Thyroid gland (tissue), 4 donors: ENCODE measurements at regions not wholly inside any gene's neighbourhood (a gene's known extent, or its start where the extent isn't known, plus 50 kb on each side); places are given as distances from the start of the nearest gene placed in this dataset.

Experiments used
- DNase-seq, 2 donors: peaks; one replicate each; pipeline ENCODE4 v3.0.0-alpha.2; 2019
- H3K27ac ChIP-seq, 3 donors: fragments of 200-600 bp; sonication (generic); 1 replicate in 2 of 3; 2 replicates in 1 of 3; pipeline ENCODE4 v1.5.1; 2016 to 2019; ENCODE audit warnings: mild to moderate bottlenecking in 1 of 3, moderate library complexity in 1 of 3
- H3K27me3 ChIP-seq: fragments of 200-600 bp; sonication (generic); one replicate; pipeline ENCODE4 v1.5.1; 2019
- H3K36me3 ChIP-seq, 2 donors: fragments of 200-600 bp; sonication (generic); one replicate each; pipeline ENCODE4 v1.5.1; 2016 to 2019
- H3K4me1 ChIP-seq, 2 donors: fragments of 200-600 bp; sonication (generic); one replicate each; pipeline ENCODE4 v1.5.1; 2017 to 2019
- H3K4me3 ChIP-seq, 3 donors: fragments of 200-600 bp; sonication (generic); replicated peaks in 1 of 3; 1 replicate in 2 of 3; 2 replicates in 1 of 3; pipeline ENCODE4 v1.5.1; 2016; ENCODE audit warnings: mild to moderate bottlenecking in 1 of 3
- H3K9me3 ChIP-seq: fragments of 200-600 bp; sonication (generic); one replicate; pipeline ENCODE4 v1.5.1; 2017
- POLR2A ChIP-seq, 2 donors: fragments of 450-650 bp; IDR thresholded peaks; one replicate each; pipeline ENCODE4 v1.6.1; 2017; ENCODE audit warnings: antibody characterized with exemption in 2 of 2, mild to moderate bottlenecking in 2 of 2, moderate library complexity in 1 of 2
- WGBS, 2 donors: methylation state at CpG; one replicate each; pipeline ENCODE4 v1.1.5; 2017; 5-methylcytosine and 5-hydroxymethylcytosine counted together
- intact Hi-C: fragments of 100-400 bp; cut with DNase I; formaldehyde crosslinking; loops from one replicate; pipeline ENCODE4 v1.15.1; 2023
- TF ChIP-seq, protein P1 (sequence below), 6 experiments: fragments of 200-600 bp in 3 of 6; fragments of 450-650 bp in 3 of 6; sonication (generic) in 3 of 6; IDR thresholded peaks; one replicate each; pipeline ENCODE4 v1.5.1; 2016 to 2019; ENCODE audit warnings: antibody characterized with exemption in 6 of 6, mild to moderate bottlenecking in 2 of 6, inconsistent platforms in 1 of 6, moderate library complexity in 1 of 6

DNA sequence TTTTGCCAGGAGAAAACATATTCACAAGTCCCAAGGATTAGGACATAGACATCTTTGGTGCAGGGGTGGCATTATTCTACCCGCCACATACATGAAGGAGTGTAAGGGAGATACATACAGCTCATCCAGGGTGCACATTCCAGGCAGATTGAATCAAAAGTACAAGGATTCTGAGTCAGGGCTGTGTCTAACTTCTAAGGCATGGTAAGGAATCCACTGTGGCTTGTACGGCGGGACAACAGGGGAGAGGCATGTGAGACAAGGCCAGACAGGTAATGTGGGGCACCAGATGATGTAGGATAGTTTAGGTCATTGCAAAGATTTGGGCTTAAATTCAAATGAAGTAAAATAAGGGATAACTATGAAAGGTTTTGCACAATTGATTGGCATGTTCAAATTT is 780.9 kb downstream of the C6orf118 start:
- Histone ChIP-seq H3K27me3 (no peaks in the 10 kb centered on the region), H3K36me3 (no peaks in the 10 kb centered on the region), H3K4me1 (no peaks in the 10 kb centered on the region), H3K9me3 (no peaks in the 10 kb centered on the region), H3K4me3 (no peak overlapping the region), H3K27ac (no peak overlapping the region)
- WGBS, 2 donors = 89 to 90% methylated on average over 3 of the region's 3 CpGs
- no peak for TF ChIP-seq POLR2A (IDR thresholded peaks at IDR 0.05)
- TF ChIP-seq, protein P1, sequence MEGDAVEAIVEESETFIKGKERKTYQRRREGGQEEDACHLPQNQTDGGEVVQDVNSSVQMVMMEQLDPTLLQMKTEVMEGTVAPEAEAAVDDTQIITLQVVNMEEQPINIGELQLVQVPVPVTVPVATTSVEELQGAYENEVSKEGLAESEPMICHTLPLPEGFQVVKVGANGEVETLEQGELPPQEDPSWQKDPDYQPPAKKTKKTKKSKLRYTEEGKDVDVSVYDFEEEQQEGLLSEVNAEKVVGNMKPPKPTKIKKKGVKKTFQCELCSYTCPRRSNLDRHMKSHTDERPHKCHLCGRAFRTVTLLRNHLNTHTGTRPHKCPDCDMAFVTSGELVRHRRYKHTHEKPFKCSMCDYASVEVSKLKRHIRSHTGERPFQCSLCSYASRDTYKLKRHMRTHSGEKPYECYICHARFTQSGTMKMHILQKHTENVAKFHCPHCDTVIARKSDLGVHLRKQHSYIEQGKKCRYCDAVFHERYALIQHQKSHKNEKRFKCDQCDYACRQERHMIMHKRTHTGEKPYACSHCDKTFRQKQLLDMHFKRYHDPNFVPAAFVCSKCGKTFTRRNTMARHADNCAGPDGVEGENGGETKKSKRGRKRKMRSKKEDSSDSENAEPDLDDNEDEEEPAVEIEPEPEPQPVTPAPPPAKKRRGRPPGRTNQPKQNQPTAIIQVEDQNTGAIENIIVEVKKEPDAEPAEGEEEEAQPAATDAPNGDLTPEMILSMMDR (IDR thresholded peaks at IDR 0.05) = no peak
- no peak for DNase-seq
- intact Hi-C loops = no loop called here

DNA sequence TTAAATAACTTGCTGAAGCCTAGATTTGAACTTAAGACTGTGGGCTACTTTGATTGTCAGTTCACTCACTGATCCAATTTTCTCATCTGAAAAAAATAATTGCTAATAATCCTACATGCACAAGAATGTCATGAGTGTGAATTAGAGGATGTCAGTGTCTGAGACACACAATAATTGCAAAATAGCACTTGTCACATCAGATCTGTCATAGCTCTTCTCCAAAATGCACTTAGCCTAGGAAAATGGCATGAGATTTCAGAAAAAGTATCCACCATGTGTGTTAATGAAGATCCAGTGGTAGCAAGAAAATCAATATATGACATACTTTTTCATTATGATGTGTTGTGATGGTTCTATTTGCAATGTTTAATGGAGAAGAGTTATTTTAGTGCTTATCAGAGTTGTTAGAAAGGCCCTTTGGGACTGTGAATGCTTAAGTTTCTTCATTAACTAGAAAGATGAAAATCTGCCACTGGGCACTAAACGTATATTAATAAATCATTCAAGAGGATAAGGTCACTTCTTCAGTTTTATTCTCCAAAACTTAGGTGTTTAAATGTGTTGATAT is 786.2 kb downstream of the C6orf118 start:
- TF ChIP-seq POLR2A (IDR thresholded peaks at IDR 0.05) = no peak
- TF ChIP-seq, protein P1 (IDR thresholded peaks at IDR 0.05) = no peak
- no peak overlapping the region for H3K27ac ChIP-seq
- no peak overlapping the region for H3K4me3 ChIP-seq
- DNase-seq = no peak
- no peaks in the 10 kb centered on the region for H3K27me3 ChIP-seq
- WGBS, 2 donors = 76 to 78% methylated on average over 1 of the region's 1 CpG
- H3K4me1 ChIP-seq = no peaks in the 10 kb centered on the region
- H3K36me3 ChIP-seq = no peaks in the 10 kb centered on the region
- H3K9me3 ChIP-seq = no peaks in the 10 kb centered on the region
- intact Hi-C loops = no loop called here

DNA sequence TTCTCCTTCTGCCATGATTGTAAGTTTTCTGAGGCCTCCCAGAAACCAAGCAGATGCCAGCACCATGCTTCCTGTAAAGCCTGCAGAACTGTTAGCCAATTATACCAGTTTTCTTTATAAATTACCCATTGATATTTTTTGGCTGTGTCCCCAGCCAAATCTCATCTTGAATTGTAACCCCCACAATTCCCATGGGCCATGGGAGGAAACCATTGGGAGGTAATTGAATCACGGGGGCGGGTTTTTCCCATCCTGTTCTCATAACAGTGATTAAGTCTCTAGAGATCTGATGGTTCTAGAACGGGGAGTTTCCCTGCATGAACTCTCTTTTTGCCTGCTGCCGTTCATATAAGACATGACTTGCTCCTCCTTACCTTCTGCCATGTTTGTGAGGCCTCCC is 788.5 kb downstream of the C6orf118 start:
- DNase-seq = no peak
- WGBS, 2 donors = 84 to 86% methylated on average over 4 of the region's 4 CpGs
- Histone ChIP-seq H3K27ac (no peak overlapping the region), H3K4me3 (no peak overlapping the region), H3K9me3 (no peaks in the 10 kb centered on the region), H3K27me3 (no peaks in the 10 kb centered on the region), H3K36me3 (no peaks in the 10 kb centered on the region), H3K4me1 (no peaks in the 10 kb centered on the region)
- intact Hi-C loops = no loop called here
- no peak for TF ChIP-seq POLR2A (IDR thresholded peaks at IDR 0.05)
- TF ChIP-seq, protein P1 (IDR thresholded peaks at IDR 0.05) = no peak

DNA sequence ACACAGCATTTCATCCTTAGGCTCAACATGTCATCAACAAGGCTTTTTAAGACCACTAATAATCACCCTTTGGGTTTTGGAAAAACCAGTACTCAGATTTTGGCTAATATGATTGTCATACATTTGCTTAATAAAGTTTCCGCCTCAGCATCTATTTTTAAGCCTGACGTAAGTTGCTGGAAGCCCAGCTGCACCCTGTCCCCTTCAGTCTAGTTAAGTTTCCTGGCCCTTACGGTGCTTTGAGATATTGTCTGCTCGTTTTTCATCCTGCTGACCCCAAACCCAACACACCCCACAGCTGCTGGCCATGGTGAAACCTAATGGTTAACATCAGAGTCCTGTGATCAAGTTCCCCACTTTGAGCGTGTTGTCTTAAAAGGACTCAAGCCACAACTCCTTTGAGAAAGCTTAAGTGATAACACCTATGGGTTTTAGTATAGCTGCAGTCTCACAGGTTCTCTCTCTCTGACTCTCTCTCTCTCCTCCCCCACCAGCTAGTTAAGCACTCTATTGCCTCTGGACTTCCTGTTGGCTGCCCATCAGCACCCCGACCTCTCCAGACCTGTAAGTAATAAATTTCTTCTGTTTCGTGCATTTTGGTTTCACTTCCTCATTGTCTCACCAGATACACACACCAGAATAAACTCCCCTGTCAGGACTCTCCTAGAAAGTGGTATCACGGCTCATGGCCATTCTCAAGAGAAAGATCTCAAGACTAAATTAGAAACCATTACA is 802.0 kb downstream of the C6orf118 start:
- Histone ChIP-seq H3K36me3 (no peaks in the 10 kb centered on the region), H3K4me3 (no peak overlapping the region), H3K4me1 (peaks cover 0 to 6% of the 10 kb centered on the region in 2 donors), H3K9me3 (no peaks in the 10 kb centered on the region), H3K27ac (no peak overlapping the region), H3K27me3 (no peaks in the 10 kb centered on the region)
- no peak for TF ChIP-seq POLR2A (IDR thresholded peaks at IDR 0.05)
- TF ChIP-seq, protein P1 (IDR thresholded peaks at IDR 0.05) = no peak
- intact Hi-C loops = no loop called here
- DNase-seq = no peak
- WGBS, 2 donors = 74 to 75% methylated on average over 8 of the region's 8 CpGs

DNA sequence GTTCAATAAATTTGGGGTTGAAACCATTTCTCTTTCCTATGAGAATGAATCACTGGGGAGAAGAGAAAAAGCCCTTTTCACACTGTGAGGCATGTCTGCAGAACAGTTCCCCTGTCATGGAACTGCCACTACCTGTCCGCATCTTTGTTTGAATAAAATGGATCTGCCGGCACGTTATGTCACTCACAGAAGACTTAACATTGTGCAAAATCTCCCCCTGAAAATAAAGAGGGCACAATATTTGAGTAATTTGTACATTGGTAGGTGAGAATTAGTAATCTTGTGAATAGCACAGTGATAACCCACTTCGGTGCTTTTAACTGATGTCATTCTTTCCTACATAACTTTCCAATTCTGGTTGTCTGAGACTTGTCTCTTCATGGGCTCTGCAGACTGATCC is 804.0 kb downstream of the C6orf118 start:
- Histone ChIP-seq H3K4me1 (peaks cover 0 to 6% of the 10 kb centered on the region in 2 donors), H3K27me3 (no peaks in the 10 kb centered on the region), H3K36me3 (no peaks in the 10 kb centered on the region), H3K9me3 (no peaks in the 10 kb centered on the region), H3K27ac (no peak overlapping the region), H3K4me3 (no peak overlapping the region)
- TF ChIP-seq, protein P1 (IDR thresholded peaks at IDR 0.05) = no peak
- no peak for TF ChIP-seq POLR2A (IDR thresholded peaks at IDR 0.05)
- 75 to 87% methylated on average over 4 of the region's 4 CpGs for WGBS, 2 donors
- intact Hi-C loops = no loop called here
- no peak for DNase-seq
